ENCODE measurements at regions not wholly inside any gene's neighbourhood (a gene's known extent, or its start where the extent isn't known, plus 50 kb on each side); places are given as distances from the start of the nearest gene placed in this dataset.

GRCh38 chr4:4680243-4680642 is 138.4 kb upstream of the STX18 start:
- Mint-ChIP-seq H3K9me3 (no peaks in the 10 kb centered on the region), H3K4me3 (no peak overlapping the region)
- WGBS (ENCODE audit: insufficient coverage): 100% methylated on average over 3 of the region's 4 CpGs

DNA sequence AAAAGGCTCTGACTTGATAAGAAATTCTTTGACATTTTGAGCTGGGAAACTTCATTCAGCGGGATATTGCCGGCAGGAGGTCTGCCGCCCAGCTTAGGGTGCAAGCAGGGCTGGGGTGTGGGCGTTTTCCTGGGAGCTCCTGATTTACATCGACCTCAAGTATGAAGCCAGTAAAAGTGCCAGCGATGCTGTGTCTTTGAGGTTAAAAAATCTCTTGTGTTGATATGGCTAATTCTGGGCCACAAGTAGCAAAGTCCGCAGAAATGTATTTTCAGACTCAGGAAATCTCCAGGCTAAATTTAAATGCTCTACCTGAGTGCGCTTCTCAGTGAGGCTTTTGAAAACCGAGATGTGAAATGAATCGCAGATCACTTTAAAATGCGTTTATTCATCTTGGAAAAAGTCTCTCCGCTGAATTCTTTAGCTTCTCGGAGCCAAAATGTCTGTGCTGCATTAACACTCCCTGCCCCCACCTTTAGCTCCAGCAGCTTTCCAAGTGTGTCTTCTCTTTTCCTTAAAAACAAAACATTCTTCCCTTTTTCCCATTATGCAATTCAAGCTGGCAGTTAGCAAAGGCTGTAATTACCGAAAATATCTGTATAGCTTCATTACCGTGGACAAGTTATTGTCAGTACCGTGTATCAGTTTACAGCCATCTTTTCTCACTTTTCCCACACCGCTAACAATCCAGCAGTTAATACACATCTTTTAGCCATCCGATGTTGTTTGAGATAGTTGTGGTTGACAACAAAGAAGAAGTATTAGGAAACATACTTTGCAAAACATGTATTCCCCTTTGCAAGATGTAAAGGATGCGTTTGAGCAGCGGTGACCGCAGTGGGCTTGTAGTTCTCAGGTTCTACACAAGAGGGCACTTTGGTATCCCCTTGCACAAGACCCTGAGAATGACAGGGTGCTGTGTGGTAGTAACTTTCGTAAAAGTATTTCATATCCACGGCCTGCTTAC is 136.0 kb upstream of the STX18 start:
- ChIA-PET POLR2A (no interaction called here), CTCF (no interaction called here)
- no peak for ATAC-seq (replicated peaks in 1 of 4)
- 93% methylated on average over 11 of the region's 23 CpGs for WGBS (ENCODE audit: insufficient coverage)
- Mint-ChIP-seq H3K27me3 (no peaks in the 10 kb centered on the region), H3K36me3 (peaks cover 37% of the 10 kb centered on the region), H3K4me3 (no peak overlapping the region), H3K9me3 (no peaks in the 10 kb centered on the region), H3K27ac (no peak overlapping the region), H3K4me1 (no peaks in the 10 kb centered on the region)
- H3K9me3 ChIP-seq: no peaks in the 10 kb centered on the region
- no peaks in the 10 kb centered on the region for H3K36me3 ChIP-seq (ENCODE audit: control insufficient read depth in 2 of 2, extremely low read depth in 1 of 2, insufficient read depth in 1 of 2, low read length in 1 of 2)
- no peak overlapping the region for H3K4me3 ChIP-seq (ENCODE audit: control insufficient read depth in 1 of 2, extremely low read depth in 1 of 2, low read length in 1 of 2)
- H3K27ac ChIP-seq (ENCODE audit: low read length): no peak overlapping the region
- no peaks in the 10 kb centered on the region for H3K27me3 ChIP-seq (replicated peaks in 1 of 2; ENCODE audit: control insufficient read depth in 2 of 2, extremely low read depth in 1 of 2, insufficient read depth in 2 of 2, low read length in 1 of 2)
- no peak for DNase-seq
- no peaks in the 10 kb centered on the region for H3K4me1 ChIP-seq (ENCODE audit: control insufficient read depth in 1 of 2, extremely low read depth in 1 of 2, insufficient read depth in 2 of 2, low read length in 2 of 2)

More at GRCh38 chr4:4680243-4680642, 138.4 kb upstream of the STX18 start:
- Histone ChIP-seq H3K27me3 (replicated peaks in 1 of 2; ENCODE audit: control insufficient read depth in 2 of 2, extremely low read depth in 1 of 2, insufficient read depth in 2 of 2, low read length in 1 of 2) (no peaks in the 10 kb centered on the region), H3K27ac (ENCODE audit: low read length) (no peak overlapping the region), H3K36me3 (ENCODE audit: control insufficient read depth in 2 of 2, extremely low read depth in 1 of 2, insufficient read depth in 1 of 2, low read length in 1 of 2) (no peaks in the 10 kb centered on the region), H3K4me1 (ENCODE audit: control insufficient read depth in 1 of 2, extremely low read depth in 1 of 2, insufficient read depth in 2 of 2, low read length in 2 of 2) (no peaks in the 10 kb centered on the region), H3K4me3 (ENCODE audit: control insufficient read depth in 1 of 2, extremely low read depth in 1 of 2, low read length in 1 of 2) (no peak overlapping the region), H3K9me3 (no peaks in the 10 kb centered on the region)
- ChIA-PET POLR2A (no interaction called here), CTCF (no interaction called here)
- H3K4me1 Mint-ChIP-seq: no peaks in the 10 kb centered on the region
- ATAC-seq (replicated peaks in 1 of 4) (no peak), DNase-seq (no peak)
- H3K27me3 Mint-ChIP-seq: no peaks in the 10 kb centered on the region
- no peak overlapping the region for H3K27ac Mint-ChIP-seq
- peaks cover 22% of the 10 kb centered on the region for H3K36me3 Mint-ChIP-seq

DNA sequence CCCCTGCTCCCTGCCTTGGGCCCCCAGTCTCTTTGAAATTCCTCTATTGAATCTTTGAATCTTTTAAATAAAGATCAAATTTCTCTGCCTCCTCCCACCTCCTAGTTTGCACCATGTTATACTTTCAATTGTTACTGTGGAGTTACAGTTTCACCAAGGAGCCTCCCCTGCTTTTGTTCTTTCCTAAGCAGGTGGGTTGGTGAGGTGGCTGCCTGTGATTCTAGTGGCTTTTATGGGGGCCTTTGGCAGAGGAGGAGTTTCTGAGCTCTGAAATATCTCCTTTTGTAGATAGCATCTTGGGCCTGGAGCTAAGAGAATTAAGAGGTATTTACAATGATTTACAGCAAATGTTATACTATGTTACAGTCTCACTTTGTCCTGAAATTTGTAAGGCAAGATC is 133.8 kb upstream of the STX18 start:
- Histone ChIP-seq H3K9me3 (no peaks in the 10 kb centered on the region), H3K4me3 (ENCODE audit: control insufficient read depth in 1 of 2, extremely low read depth in 1 of 2, low read length in 1 of 2) (no peak overlapping the region), H3K27me3 (replicated peaks in 1 of 2; ENCODE audit: control insufficient read depth in 2 of 2, extremely low read depth in 1 of 2, insufficient read depth in 2 of 2, low read length in 1 of 2) (no peaks in the 10 kb centered on the region), H3K36me3 (ENCODE audit: control insufficient read depth in 2 of 2, extremely low read depth in 1 of 2, insufficient read depth in 1 of 2, low read length in 1 of 2) (peaks cover 0 to 6% of the 10 kb centered on the region in 2 donors), H3K4me1 (ENCODE audit: control insufficient read depth in 1 of 2, extremely low read depth in 1 of 2, insufficient read depth in 2 of 2, low read length in 2 of 2) (no peaks in the 10 kb centered on the region), H3K27ac (ENCODE audit: low read length) (no peak overlapping the region)
- CTCF ChIA-PET: no interaction called here
- Mint-ChIP-seq H3K4me1 (no peaks in the 10 kb centered on the region), H3K36me3 (peaks cover 28% of the 10 kb centered on the region), H3K9me3 (no peaks in the 10 kb centered on the region), H3K27me3 (no peaks in the 10 kb centered on the region), H3K27ac (no peak overlapping the region), H3K4me3 (no peak overlapping the region)
- DNase-seq (no peak), ATAC-seq (replicated peaks in 1 of 4) (no peak)
- POLR2A ChIA-PET: no interaction called here

GRCh38 chr4:4675051-4675581 is 133.3 kb upstream of the STX18 start:
- Mint-ChIP-seq H3K4me3 (no peak overlapping the region), H3K27me3 (no peaks in the 10 kb centered on the region), H3K4me1 (no peaks in the 10 kb centered on the region), H3K27ac (no peak overlapping the region), H3K9me3 (no peaks in the 10 kb centered on the region), H3K36me3 (peaks cover 28% of the 10 kb centered on the region)
- Histone ChIP-seq H3K27ac (ENCODE audit: low read length) (no peak overlapping the region), H3K9me3 (no peaks in the 10 kb centered on the region), H3K36me3 (ENCODE audit: control insufficient read depth in 2 of 2, extremely low read depth in 1 of 2, insufficient read depth in 1 of 2, low read length in 1 of 2) (peaks cover 0 to 6% of the 10 kb centered on the region in 2 donors), H3K27me3 (replicated peaks in 1 of 2; ENCODE audit: control insufficient read depth in 2 of 2, extremely low read depth in 1 of 2, insufficient read depth in 2 of 2, low read length in 1 of 2) (no peaks in the 10 kb centered on the region), H3K4me1 (ENCODE audit: control insufficient read depth in 1 of 2, extremely low read depth in 1 of 2, insufficient read depth in 2 of 2, low read length in 2 of 2) (no peaks in the 10 kb centered on the region), H3K4me3 (ENCODE audit: control insufficient read depth in 1 of 2, extremely low read depth in 1 of 2, low read length in 1 of 2) (no peak overlapping the region)
- no peak for DNase-seq
- ChIA-PET POLR2A (no interaction called here), CTCF (no interaction called here)
- no peak for ATAC-seq (replicated peaks in 1 of 4)
- 71% methylated on average over 3 of the region's 3 CpGs for WGBS (ENCODE audit: insufficient coverage)

- ChIA-PET POLR2A (no interaction called here), CTCF (no interaction called here)
- Histone ChIP-seq H3K27me3 (replicated peaks in 1 of 2; ENCODE audit: control insufficient read depth in 2 of 2, extremely low read depth in 1 of 2, insufficient read depth in 2 of 2, low read length in 1 of 2) (no peaks in the 10 kb centered on the region), H3K9me3 (no peaks in the 10 kb centered on the region), H3K36me3 (ENCODE audit: control insufficient read depth in 2 of 2, extremely low read depth in 1 of 2, insufficient read depth in 1 of 2, low read length in 1 of 2) (peaks cover 0 to 6% of the 10 kb centered on the region in 2 donors), H3K4me1 (ENCODE audit: control insufficient read depth in 1 of 2, extremely low read depth in 1 of 2, insufficient read depth in 2 of 2, low read length in 2 of 2) (no peaks in the 10 kb centered on the region), H3K4me3 (ENCODE audit: control insufficient read depth in 1 of 2, extremely low read depth in 1 of 2, low read length in 1 of 2) (no peak overlapping the region), H3K27ac (ENCODE audit: low read length) (no peak overlapping the region)
- WGBS (ENCODE audit: insufficient coverage): 86% methylated on average over 16 of the region's 19 CpGs
- Mint-ChIP-seq H3K4me1 (peaks cover 0 to 1% (median 0%) of the 10 kb centered on the region in 3 donors), H3K27me3 (no peaks in the 10 kb centered on the region), H3K9me3 (no peaks in the 10 kb centered on the region), H3K27ac (no peak overlapping the region), H3K4me3 (no peak overlapping the region), H3K36me3 (peaks cover 23% of the 10 kb centered on the region)
- DNase-seq: no peak
- no peak for ATAC-seq (replicated peaks in 1 of 4)
Measured at GRCh38 chr4:4673070-4673469, 131.2 kb upstream of the STX18 start.

- ATAC-seq (replicated peaks in 1 of 4): no peak
- H3K27me3 Mint-ChIP-seq: no peaks in the 10 kb centered on the region
Measured at GRCh38 chr4:4672402-4672801, 130.6 kb upstream of the STX18 start.

More at GRCh38 chr4:4672402-4672801, 130.6 kb upstream of the STX18 start:
- Histone ChIP-seq H3K27ac (ENCODE audit: low read length) (no peak overlapping the region), H3K36me3 (ENCODE audit: control insufficient read depth in 2 of 2, extremely low read depth in 1 of 2, insufficient read depth in 1 of 2, low read length in 1 of 2) (peaks cover 0 to 6% of the 10 kb centered on the region in 2 donors), H3K9me3 (no peaks in the 10 kb centered on the region), H3K27me3 (replicated peaks in 1 of 2; ENCODE audit: control insufficient read depth in 2 of 2, extremely low read depth in 1 of 2, insufficient read depth in 2 of 2, low read length in 1 of 2) (no peaks in the 10 kb centered on the region), H3K4me1 (ENCODE audit: control insufficient read depth in 1 of 2, extremely low read depth in 1 of 2, insufficient read depth in 2 of 2, low read length in 2 of 2) (no peaks in the 10 kb centered on the region), H3K4me3 (ENCODE audit: control insufficient read depth in 1 of 2, extremely low read depth in 1 of 2, low read length in 1 of 2) (no peak overlapping the region)
- H3K27ac Mint-ChIP-seq: no peak overlapping the region
- POLR2A ChIA-PET: no interaction called here
- DNase-seq: no peak
- H3K9me3 Mint-ChIP-seq: no peaks in the 10 kb centered on the region
- CTCF ChIA-PET: no interaction called here
- WGBS (ENCODE audit: insufficient coverage): 100% methylated on average over 1 of the region's 8 CpGs
- H3K4me3 Mint-ChIP-seq: no peak overlapping the region
- peaks cover 0 to 1% (median 0%) of the 10 kb centered on the region in 3 donors for H3K4me1 Mint-ChIP-seq
- H3K36me3 Mint-ChIP-seq: peaks cover 21% of the 10 kb centered on the region
